AG10803 (cell line): ENCODE measurements at regions not wholly inside any gene's neighbourhood (a gene's known extent, or its start where the extent isn't known, plus 50 kb on each side); places are given as distances from the start of the nearest gene placed in this dataset.

Experiments used
- DNase-seq: peaks from one replicate; pipeline ENCODE4 v3.0.0; 2010; ENCODE audit warnings: low read depth
- H3K4me3 ChIP-seq: 2 replicates; pipeline ENCODE4 v1.5.1; 2011; ENCODE audit warnings: mild to moderate bottlenecking, low read length, control low read depth
- TF ChIP-seq, protein P1 (sequence below): conservative IDR thresholded peaks from 2 replicates; pipeline ENCODE4 v1.5.1; 2011; ENCODE audit warnings: mild to moderate bottlenecking, low read length, control low read depth, inconsistent platforms

DNA sequence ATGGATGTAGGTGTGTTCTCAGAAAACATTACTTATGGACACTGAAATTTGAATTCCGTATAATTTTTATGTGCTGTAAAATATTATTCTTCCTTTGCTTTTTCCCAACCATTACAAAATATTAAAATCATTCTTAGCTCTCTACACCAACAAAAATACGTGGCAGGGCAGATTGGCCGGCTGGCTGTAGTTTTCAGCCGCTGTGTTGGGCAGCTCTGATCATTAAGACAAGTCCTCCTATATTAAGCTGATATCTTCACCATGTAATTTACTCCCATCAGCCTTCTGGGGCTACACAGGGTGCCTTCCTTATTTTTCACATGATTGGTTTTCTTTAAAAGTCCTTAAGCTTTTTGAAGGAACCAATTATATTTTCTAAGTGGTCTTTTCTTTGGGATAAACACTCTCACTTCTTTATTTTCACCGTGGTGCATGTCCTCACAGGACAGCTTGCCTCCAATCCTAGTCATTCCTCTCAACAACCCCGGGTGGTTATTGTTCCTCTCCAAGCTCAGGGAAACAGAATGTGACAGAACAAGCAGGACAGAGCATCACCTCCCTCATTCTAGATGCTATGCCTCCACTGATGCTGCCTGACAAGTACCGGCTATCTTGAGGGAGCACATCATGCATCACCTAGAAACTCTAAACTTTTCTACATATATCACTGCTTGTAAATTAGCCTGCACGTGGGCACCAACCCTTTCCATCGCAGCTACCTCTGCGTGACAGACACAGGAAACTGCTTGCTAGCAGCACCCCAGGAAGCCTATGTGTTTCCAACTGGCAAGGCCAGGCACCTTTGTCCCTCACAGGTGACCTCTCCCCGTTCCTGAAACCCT lies 362.3 kb downstream of the MYCN start:
- TF ChIP-seq, protein P1, sequence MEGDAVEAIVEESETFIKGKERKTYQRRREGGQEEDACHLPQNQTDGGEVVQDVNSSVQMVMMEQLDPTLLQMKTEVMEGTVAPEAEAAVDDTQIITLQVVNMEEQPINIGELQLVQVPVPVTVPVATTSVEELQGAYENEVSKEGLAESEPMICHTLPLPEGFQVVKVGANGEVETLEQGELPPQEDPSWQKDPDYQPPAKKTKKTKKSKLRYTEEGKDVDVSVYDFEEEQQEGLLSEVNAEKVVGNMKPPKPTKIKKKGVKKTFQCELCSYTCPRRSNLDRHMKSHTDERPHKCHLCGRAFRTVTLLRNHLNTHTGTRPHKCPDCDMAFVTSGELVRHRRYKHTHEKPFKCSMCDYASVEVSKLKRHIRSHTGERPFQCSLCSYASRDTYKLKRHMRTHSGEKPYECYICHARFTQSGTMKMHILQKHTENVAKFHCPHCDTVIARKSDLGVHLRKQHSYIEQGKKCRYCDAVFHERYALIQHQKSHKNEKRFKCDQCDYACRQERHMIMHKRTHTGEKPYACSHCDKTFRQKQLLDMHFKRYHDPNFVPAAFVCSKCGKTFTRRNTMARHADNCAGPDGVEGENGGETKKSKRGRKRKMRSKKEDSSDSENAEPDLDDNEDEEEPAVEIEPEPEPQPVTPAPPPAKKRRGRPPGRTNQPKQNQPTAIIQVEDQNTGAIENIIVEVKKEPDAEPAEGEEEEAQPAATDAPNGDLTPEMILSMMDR: no peak
- no peak for DNase-seq
- H3K4me3 ChIP-seq: no peak overlapping the region

DNA sequence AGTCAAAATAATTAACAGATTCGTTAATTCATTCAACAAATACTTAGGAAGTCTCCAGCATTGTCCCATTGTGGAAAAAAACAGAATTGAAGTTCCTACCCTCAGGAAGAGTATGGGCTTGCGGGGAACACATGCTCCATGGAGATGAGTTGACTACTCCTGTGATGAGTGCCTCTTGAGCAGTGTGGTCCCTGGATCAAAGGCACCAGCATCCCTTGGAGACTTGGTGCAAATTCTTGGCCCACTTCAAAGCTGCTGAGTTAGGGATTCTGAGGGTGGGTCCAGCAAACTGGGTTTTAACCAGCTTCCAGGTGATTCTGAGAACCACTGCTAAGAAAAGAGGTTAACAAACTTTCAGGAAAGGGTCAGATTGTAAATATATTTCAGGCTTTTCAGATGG lies 361.6 kb downstream of the MYCN start:
- DNase-seq: no peak
- H3K4me3 ChIP-seq: no peak overlapping the region
- TF ChIP-seq, protein P1: no peak

DNA sequence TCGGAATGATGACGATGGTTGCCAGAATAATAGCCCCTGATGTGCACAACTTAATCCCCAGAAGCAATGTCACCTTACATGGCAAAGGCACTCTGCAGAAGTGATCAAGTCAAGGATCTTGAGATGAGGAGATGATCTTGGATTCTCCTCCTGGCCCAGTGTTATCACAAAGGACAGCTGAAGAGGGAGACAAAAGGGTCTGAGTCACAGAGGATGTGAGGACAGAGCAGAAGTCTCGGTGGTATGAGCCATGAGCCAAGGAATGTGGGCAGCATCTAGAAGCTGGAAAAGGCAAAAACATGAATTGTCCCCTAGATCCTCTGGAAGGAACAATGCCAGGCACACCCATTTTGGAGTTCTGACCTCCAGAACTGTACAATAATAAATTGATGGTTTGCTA lies 358.5 kb downstream of the MYCN start:
- no peak for DNase-seq
- TF ChIP-seq, protein P1: no peak

DNA sequence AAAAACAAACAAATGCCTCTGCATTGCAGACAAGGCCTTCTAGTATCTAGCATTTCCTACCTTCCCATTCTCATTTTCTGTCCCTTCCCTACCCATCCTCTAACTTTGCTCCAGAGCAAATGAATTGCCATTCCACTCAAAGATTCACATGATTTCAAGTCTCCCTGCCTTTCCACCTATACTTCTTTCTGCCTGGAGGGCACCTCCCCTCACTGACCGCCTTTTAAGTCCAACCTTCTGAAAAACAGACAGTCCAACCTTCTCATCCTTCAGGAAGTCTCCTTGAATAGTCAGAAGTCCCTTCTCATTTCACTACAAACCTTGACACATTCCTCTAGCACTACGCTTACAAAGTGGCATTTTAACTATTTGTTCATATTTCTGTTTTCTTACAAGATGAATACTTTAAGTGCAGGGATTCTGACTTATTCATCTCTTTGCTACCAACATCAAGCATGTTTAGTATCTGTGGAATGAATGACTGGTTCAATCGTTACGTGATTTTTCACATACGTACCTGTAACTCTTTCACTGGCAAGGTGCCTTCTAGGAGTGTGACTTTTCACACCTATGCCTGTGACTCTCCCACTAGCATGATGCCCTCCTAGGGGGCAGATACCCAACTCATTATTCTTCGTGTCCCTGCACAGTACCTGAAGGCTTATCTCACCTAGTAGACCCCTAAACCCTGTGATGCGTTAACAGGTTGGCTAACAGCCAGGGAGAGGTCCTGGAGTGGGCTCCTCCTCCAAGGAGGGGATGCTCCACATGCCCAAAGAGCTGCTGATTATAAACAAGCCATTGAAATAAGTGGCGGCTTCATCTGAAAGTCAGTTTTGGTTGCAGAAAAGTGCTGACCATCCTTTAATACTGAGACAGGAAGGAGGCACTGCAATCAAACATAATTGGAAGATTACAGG lies 356.2 kb downstream of the MYCN start:
- no peak overlapping the region for H3K4me3 ChIP-seq
- DNase-seq: no peak
- TF ChIP-seq, protein P1: no peak

More for the DNA sequence above, 358.5 kb downstream of the MYCN start:
- no peak overlapping the region for H3K4me3 ChIP-seq

DNA sequence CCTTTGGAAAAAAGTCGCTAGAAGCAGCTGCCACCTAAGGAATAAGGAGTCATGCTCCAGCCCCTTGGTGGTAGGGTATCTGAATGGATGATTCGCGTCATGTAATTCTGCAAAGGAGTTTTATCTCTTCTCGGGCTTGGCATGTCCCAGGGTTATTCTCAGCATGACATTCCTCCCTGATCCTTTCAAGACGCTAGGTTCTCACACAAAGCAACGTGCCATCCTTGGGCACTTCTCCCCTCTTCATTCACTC lies 355.6 kb downstream of the MYCN start:
- H3K4me3 ChIP-seq: no peak overlapping the region
- TF ChIP-seq, protein P1: no peak
- no peak for DNase-seq

DNA sequence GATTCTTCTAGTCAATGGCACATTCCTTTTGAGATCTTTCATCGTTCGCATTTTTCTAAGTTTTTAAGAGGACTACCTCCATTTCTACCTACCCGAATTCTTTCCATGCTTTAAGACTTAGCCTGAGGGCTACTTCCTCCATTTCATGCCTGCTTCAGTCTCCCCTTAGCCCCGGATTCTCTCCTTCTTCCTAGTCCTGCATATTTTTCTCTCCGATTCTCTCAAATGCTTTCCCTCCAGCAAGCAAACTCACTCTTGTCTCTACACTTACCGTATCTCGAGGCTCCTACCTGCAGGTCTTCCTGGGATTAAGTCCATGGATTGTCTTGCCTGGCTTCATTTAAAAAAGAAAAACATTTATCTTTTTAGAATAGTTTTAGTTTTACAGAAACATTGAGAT lies 354.4 kb downstream of the MYCN start:
- H3K4me3 ChIP-seq: no peak overlapping the region
- DNase-seq: no peak
- TF ChIP-seq, protein P1: no peak
